Nephron (organoid): ENCODE measurements at regions not wholly inside any gene's neighbourhood (a gene's known extent, or its start where the extent isn't known, plus 50 kb on each side); places are given as distances from the start of the nearest gene placed in this dataset.
"Not testable (repeated sequence)": the region's sequence is repeated elsewhere in the genome, so short reads cannot be mapped to it uniquely, and the experiment has no call there.

Source experiments
- H3K27ac Mint-ChIP-seq, 3 experiments: 2 replicates each; pipeline ENCODE4 v1.8.0; 2020; ENCODE audit warnings: mixed read lengths in 3 of 3, mild to moderate bottlenecking in 2 of 3, moderate library complexity in 1 of 3
- H3K27me3 Mint-ChIP-seq: 2 replicates; pipeline ENCODE4 v1.8.0; 2021; ENCODE audit warnings: low read depth, mild to moderate bottlenecking, moderate library complexity, mixed read lengths
- H3K36me3 Mint-ChIP-seq: 2 replicates; pipeline ENCODE4 v1.8.0; 2020; ENCODE audit warnings: low read depth, mixed read lengths
- H3K4me1 Mint-ChIP-seq: 2 replicates; pipeline ENCODE4 v1.8.0; 2020; ENCODE audit warnings: mixed read lengths
- H3K4me3 Mint-ChIP-seq, 3 experiments: 2 replicates each; pipeline ENCODE4 v1.8.0; 2020; ENCODE audit warnings: mild to moderate bottlenecking in 3 of 3, mixed read lengths in 3 of 3, moderate library complexity in 2 of 3
- H3K9me3 Mint-ChIP-seq: 2 replicates; pipeline ENCODE4 v1.8.0; 2020; ENCODE audit warnings: mixed read lengths
- TF ChIP-seq, protein P1 (sequence below), 3 experiments: fragments of 200-600 bp; sonication (generic); IDR thresholded peaks; one replicate each; pipeline ENCODE4 v1.5.0; 2021; ENCODE audit warnings: antibody characterized with exemption in 3 of 3; ENCODE audit not compliant: unreplicated experiment in 3 of 3

DNA sequence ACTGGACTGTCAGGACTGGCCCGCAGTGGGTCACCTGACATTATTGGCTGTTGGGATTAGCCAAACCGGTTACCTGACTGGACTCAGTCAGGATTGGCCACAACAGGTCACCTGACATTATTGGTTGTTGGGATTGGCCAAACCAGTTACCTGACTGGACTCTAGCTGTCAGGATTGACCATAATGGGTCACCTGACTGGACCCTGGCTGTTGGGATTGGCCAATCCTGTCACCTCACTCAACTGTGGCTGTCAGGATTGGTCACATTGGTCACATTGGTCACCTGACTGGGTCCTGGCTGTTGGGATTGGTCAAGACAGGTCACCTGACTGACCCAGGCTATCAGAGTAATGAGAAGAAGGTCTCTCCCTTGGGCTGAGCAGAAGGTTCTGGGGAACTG, 207.7 kb upstream of the SDK2 start:
- TF ChIP-seq, protein P1, sequence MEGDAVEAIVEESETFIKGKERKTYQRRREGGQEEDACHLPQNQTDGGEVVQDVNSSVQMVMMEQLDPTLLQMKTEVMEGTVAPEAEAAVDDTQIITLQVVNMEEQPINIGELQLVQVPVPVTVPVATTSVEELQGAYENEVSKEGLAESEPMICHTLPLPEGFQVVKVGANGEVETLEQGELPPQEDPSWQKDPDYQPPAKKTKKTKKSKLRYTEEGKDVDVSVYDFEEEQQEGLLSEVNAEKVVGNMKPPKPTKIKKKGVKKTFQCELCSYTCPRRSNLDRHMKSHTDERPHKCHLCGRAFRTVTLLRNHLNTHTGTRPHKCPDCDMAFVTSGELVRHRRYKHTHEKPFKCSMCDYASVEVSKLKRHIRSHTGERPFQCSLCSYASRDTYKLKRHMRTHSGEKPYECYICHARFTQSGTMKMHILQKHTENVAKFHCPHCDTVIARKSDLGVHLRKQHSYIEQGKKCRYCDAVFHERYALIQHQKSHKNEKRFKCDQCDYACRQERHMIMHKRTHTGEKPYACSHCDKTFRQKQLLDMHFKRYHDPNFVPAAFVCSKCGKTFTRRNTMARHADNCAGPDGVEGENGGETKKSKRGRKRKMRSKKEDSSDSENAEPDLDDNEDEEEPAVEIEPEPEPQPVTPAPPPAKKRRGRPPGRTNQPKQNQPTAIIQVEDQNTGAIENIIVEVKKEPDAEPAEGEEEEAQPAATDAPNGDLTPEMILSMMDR (IDR thresholded peaks at IDR 0.05; ENCODE audit: unreplicated experiment in 3 of 3) = no peak
- Mint-ChIP-seq H3K36me3 (no peaks in the 10 kb centered on the region), H3K4me3 (no peak overlapping the region), H3K4me1 (peaks cover 5% of the 10 kb centered on the region), H3K27ac (no peak overlapping the region), H3K27me3 (peaks cover 30% of the 10 kb centered on the region), H3K9me3 (peaks cover 24% of the 10 kb centered on the region)

DNA sequence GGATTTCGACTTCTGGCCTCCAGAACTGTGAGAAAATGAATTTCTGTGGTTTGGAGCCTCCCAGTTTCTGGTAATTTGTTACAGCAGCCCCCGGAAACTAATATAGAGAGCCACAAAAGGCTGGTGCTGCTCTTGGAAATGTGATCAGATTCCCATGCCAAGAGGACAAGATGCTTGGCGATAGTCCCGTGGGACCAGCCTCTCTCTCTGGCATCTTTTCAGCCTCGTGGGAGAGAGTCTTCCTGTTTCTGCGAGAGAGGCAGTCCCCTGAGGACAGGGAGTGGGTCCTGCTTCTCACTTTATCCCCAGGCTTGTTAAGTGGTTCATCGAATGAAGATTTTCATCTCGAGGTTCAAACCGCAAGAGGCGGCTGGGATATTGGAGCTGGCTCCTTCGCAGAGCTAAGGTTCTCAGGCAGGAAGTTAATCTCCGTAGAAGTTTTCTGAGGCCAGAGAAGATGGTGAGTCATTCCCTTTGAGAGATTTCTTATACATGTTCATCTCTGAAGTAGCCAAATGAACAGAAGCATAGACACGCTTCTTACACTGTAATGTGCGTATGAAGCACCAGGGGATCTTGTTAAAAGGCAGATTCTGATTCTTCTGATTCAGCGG, 211.6 kb upstream of the SDK2 start:
- Mint-ChIP-seq H3K27me3 (peaks cover 29% of the 10 kb centered on the region), H3K27ac (no peak overlapping the region), H3K36me3 (no peaks in the 10 kb centered on the region), H3K9me3 (peaks cover 24% of the 10 kb centered on the region), H3K4me1 (peaks cover 5% of the 10 kb centered on the region), H3K4me3 (no peak overlapping the region)
- TF ChIP-seq, protein P1 (IDR thresholded peaks at IDR 0.05; ENCODE audit: unreplicated experiment in 3 of 3) = no peak

DNA sequence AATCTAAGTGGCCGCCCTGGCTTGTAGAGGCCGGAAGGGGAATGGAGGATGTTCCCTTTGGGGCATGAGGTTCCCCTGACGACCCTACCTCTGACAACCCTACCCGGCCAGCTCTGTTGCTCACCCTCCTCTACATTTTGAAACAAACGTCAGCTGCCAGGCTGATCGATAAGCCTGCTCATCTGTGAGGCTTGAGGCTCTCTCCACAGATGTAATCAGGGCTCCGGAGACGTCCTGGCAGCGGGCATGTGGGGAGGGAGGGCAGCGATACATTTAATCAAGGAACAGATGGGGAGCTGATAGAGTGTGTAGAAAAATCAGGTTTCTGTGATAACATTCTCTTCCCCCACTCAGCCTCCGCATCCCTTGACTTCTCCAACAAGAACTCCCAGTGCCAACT, 212.3 kb upstream of the SDK2 start:
- Mint-ChIP-seq H3K36me3 (no peaks in the 10 kb centered on the region), H3K9me3 (peaks cover 24% of the 10 kb centered on the region), H3K27me3 (peaks cover 22% of the 10 kb centered on the region), H3K4me3 (no peak overlapping the region), H3K4me1 (peaks cover 5% of the 10 kb centered on the region), H3K27ac (no peak overlapping the region)
- TF ChIP-seq, protein P1 (IDR thresholded peaks at IDR 0.05; ENCODE audit: unreplicated experiment in 3 of 3) = no peak

DNA sequence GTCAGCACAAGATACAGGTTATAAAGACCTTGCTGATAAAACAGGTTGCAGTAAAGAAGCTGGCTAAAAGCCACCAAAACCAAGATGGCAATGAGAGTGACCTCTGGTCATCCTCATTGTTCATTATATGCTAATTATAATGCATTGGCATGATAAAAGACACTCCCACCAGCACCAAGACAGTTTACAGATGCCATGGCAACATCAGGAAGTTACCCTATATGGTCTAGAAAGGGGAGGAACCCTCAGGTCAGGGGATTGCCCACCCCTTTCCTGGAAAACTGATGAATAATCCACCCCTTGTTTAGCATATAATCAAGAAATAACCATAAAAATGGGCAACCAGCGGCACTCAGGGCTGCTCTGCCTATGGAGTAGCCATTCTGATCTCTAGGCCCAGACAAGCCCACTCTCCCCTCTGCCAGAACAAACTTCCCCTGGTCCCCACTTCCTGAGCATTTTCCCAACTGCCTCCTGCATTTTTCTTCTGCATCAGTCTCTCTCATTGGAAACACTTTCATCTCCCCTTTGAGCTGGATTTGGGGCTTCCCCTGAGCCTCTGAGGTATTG, 215.3 kb upstream of the SDK2 start:
- H3K36me3 Mint-ChIP-seq, H3K27ac Mint-ChIP-seq, H3K4me1 Mint-ChIP-seq, H3K4me3 Mint-ChIP-seq, H3K27me3 Mint-ChIP-seq, H3K9me3 Mint-ChIP-seq: not testable (repeated sequence)

DNA sequence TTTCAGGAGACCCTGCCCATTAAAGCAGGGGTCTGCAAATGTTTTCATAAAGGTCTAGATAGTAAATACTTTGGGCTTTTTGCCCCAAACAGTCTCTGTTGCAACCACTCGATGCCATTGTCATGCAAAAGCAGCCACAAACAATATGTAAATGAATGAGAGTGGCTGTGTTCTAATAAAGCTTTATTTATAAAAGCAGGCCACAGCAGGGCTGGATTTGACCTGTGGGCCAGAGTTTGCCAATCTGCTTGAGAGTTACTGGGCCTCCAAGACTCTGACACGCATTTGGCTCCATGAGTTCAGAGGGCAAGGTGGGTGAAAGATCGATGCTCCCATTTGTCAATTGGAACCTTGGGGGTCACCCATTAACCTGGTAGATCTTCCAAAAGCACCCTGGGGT, 217.3 kb upstream of the SDK2 start:
- H3K27me3 Mint-ChIP-seq = peaks cover 14% of the 10 kb centered on the region
- TF ChIP-seq, protein P1 (IDR thresholded peaks at IDR 0.05; ENCODE audit: unreplicated experiment in 3 of 3) = no peak
- H3K4me1 Mint-ChIP-seq = peaks cover 5% of the 10 kb centered on the region
- H3K27ac Mint-ChIP-seq = no peak overlapping the region
- no peaks in the 10 kb centered on the region for H3K9me3 Mint-ChIP-seq
- no peaks in the 10 kb centered on the region for H3K36me3 Mint-ChIP-seq
- no peak overlapping the region for H3K4me3 Mint-ChIP-seq

DNA sequence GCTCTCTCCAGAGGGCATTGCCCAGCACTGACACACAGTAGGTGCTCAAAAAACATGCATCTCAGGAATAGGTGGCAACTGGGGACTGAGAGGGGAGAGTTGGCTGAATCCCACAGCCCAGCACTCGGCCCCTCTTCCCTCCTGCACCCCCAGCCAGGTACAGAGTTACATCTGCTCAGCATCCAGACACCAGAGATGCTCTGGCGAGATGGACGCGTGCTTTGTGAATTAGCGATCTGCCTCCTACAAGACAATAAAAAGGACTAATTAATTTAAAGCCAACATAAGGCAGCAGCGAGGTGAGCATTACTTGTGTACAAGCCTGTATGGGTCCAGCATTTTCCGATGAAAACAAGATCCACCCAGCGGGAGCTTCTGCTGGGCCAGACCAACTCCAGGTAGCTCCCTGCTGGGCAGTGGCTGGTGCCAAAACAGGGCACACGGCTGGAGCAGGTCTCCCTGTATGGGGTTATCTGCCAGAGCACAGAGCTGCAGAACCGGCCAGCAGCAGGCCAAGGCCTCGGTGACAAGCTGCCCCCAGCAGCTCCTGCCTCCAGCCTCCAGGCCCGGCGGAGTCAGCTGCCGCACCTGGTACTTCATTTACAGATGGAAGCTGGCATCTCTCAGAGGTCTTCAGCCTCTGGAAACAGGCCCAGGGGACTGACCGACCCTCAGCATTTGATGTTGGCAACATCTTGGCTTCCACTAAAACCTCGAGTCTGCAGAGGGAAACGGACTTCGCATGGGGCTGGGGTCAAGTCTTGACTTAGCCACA, 219.7 kb upstream of the SDK2 start:
- Mint-ChIP-seq H3K36me3 (no peaks in the 10 kb centered on the region), H3K27ac (no peak overlapping the region), H3K9me3 (no peaks in the 10 kb centered on the region), H3K27me3 (peaks cover 14% of the 10 kb centered on the region), H3K4me3 (no peak overlapping the region), H3K4me1 (peaks cover 5% of the 10 kb centered on the region)
- TF ChIP-seq, protein P1 (IDR thresholded peaks at IDR 0.05; ENCODE audit: unreplicated experiment in 3 of 3) = no peak
